HG03571 (cell line): ENCODE measurements at regions not wholly inside any gene's neighbourhood (a gene's known extent, or its start where the extent isn't known, plus 50 kb on each side); places are given as distances from the start of the nearest gene placed in this dataset.
"Not testable (repeated sequence)": the region's sequence is repeated elsewhere in the genome, so short reads cannot be mapped to it uniquely, and the experiment has no call there.

ENCODE experiments used
- ATAC-seq: cut with Tn5 transposase; IDR thresholded peaks from one replicate; pipeline ENCODE4 v1.9.1; 2021; ENCODE audit not compliant: unreplicated experiment

- not testable (repeated sequence) for ATAC-seq
Observed at GRCh38 chr3:75384016-75384415, 280.1 kb upstream of the FRG2C start.

GRCh38 chr3:75388486-75389124 lies 275.5 kb upstream of the FRG2C start:
- ATAC-seq, result not testable (repeated sequence)

- not testable (repeated sequence) for ATAC-seq
Observed at GRCh38 chr3:75393288-75393694, 270.8 kb upstream of the FRG2C start.

DNA sequence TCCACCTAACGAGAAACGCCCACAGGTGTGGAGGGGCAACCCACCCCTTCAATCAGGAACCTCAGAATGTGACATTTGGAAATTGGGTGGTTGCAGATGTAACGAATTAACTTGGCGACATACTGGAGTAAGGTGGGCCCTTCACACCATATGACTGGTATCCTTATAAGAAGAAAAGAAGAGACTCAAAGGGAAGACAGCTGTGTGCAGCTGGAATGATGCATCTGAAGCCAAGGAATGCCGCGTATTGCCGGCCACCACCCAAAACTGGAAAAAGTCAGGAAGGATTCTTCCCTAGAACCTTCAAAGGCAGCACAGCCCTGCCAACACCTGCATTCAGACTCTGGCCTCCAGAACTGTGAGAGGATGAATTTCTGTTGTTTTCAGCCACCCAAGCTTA lies 270.0 kb upstream of the FRG2C start:
- ATAC-seq, result not testable (repeated sequence)

GRCh38 chr3:75394562-75395360 lies 269.4 kb upstream of the FRG2C start:
- ATAC-seq, result not testable (repeated sequence)

GRCh38 chr3:75395580-75396315 lies 268.4 kb upstream of the FRG2C start:
- ATAC-seq, result no peak

DNA sequence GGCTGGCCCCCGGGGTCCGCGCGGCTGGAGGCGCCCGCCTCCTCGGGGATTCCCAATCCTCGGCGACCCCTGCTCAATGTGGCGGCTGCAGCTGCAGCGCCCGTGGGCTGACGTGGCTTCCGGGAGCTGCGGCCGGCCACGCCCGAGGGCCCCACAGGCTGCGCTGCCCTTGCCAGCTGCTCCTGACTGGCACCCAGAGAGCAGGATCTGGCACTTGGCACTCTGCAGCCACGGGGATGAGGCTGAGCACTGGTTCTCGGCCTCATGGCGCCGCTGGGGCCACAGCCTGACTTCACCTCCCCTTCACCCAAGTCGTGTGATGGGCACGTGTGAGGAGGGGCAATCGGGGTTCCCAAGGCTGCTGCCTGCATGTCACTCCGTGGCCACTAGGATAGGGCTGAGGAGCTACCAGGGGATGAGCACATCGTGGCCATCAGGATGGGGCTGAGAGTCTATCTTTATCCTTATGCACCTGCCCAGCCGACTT lies 267.8 kb upstream of the FRG2C start:
- no peak for ATAC-seq

DNA sequence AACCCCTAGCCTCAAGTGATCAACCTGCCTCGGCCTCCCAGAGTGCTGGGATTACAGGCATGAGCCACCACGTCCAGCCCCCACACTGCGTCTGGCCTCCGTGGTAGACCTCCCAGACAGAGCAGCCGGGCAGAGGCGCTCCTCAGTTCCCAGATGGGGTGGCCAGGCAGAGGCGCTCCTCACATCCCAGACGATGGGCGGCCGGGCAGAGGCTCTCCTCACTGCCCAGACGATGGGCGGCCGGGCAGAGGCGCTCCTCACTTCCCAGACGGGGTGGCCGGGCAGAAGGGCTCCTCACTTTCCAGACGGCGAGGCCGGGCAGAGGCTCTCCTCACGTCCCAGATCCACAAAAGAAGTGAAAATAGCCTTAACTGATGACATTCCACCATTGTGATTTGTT lies 266.6 kb upstream of the FRG2C start:
- ATAC-seq, result not testable (repeated sequence)

DNA sequence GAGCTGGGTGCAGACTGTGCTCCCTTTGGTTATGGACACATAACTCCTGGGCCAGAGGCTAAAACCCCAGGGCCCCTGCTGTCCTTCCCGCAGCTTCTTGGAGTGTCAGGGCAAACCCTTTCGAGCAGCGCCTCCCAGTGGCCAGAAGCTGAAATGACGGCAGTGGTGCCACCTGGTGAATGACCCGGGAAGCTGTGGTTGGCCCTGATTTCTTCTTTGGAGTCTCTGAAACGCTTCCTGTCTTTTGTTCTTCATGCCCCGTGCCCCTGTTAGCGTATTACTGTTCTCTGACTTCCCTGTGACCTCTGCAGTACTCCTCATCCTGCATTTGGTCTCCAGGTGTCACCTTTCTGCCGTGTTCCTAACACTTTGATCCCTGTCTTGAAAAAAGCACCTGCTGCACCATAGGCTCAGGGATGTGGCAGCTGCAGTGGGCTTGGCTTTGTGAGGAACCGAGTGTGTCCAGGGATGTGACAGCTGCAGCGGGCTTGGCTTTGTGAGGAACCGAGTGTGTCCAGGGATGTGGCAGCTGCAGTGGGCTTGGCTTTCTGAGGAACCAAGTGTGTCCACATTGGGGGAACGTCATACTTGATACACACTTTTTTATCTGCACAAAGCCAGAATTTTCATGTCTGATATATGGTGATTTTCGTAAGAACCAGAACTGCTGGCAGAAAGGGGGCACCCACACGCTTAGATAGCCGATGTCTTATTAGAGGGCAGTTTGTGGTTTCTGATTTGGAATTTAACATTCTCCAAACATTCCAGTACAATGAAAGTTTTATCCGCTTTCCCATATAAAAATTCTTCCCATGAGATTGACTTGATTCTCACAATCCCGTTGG lies 241.8 kb upstream of the FRG2C start:
- ATAC-seq, result not testable (repeated sequence)

DNA sequence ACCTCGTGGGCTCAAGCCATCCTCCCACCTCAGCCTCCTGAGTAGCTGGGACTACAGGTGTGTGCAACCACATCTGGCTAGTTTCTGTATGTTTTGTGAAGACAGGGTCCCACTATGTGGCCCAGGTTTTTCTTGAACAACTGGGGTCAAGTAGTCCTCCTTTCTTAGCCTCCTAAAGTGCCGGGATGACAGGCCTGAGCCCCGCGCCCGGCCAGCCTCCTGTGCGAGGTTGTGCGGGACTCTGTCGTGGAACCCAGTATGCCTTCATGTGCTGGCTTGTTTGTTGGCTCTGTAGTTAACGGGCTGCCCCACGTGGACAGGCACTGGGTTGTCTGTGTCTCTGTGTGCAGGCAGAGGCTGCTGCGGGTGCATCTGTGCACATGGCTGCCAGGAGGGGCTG lies 238.7 kb upstream of the FRG2C start:
- not testable (repeated sequence) for ATAC-seq

DNA sequence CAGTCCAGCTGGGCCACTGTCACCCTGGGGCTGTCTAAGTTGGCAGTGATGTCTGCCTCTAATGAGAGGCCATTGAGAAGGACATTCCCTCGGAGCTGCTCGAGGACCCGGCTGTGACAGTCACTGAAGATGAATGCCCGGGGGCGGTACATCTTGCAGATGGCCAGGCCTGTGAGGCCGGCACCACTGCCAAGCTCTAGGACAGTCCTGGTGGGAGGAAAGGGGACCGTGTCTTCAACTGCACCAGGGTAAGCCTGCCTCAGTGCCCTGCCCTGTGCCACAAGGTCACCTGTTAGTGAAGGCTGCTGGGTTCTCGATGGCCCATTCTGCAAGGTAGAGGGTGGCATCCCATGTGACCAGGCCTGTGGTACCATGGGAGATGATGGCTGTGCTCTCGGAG lies 236.6 kb upstream of the FRG2C start:
- not testable (repeated sequence) for ATAC-seq

DNA sequence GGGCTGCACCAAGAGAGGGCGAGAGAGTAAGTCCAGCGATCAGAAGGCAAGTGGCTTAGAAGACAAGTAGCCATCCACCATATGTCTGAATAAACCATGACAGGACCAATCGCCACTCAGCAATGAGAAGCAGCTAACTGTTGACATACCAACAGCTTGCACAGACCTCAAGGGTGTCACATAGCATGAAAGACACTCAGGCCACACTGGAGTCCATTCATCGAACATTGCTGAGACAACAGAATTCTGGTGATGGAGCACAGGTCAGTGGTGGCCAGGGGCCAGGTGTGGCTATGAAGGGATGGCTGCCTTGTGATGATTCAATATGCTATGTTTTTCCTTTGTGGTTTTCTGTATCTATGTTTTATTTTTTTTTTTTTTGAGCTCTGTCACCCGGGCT lies 236.2 kb upstream of the FRG2C start:
- not testable (repeated sequence) for ATAC-seq

DNA sequence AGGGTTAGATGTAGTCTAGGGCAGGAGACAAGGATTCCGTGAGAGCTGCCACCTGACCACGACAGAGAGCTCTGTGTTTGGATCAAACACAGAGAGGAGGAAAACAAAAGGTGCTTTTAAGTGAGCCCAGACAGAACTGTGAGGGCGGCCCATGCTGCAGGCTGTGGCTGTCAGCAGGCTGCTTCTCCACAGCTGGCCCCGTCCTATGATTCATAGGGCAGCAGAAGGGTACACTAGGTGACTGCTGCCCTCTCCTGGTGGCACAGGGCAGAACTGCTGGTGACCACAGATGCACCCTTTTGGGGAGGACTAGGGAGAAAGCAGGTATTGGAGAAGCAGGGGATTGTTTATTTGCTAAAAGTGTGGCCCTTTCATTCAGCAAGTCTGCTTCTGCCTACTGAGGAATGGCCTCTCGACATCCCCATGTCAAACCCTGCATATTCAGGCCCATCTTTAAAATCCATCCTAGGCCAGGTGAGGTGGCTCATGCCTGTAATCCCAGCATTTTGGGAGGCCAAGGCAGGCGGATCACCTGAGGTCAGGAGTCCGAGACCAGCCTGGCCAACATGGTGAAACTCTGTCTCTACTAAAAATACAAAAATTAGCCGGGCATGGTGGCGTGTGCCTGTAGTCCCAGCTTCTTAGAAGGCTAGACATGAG lies 234.4 kb upstream of the FRG2C start:
- not testable (repeated sequence) for ATAC-seq

DNA sequence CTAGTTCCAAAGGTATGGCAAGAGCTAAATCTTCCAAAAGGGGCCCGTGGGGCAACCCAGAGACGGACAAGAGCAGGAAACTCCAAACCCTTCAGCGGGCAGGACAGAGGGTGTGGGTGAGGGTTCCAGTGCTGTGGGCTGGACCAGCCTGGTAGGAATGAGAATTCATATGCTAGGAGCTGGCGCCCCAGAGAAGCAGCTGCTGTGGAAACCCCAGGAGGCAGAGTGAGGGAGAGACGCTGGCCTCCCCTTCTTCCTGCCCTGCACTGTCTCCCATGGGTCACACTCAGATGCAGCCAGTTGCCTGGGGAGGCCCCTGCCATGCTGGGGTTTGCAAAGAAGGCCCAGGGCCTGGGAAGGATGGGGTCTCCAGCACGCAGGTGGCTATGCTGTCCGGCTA lies 233.7 kb upstream of the FRG2C start:
- not testable (repeated sequence) for ATAC-seq

- not testable (repeated sequence) for ATAC-seq
Observed at GRCh38 chr3:75431120-75431519, 233.0 kb upstream of the FRG2C start.

DNA sequence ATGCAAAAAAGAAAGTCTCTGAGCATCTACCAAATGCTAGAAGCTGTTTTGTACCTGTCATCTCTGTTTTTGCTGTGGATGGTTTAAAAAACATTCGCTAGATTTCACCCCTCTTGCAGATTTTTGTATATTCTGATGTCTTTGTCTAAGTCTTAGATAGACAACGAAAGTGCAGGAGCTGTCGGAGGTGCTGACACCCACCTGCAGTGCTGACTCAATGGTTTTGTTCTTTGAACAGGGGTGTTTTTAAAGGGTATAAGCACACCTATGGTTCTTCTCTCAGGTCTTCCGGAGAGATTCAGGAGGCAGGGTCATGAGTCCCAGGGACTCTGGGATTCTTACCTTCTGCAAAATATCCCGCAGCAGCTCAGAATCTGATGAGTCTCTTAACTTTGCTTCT lies 231.7 kb upstream of the FRG2C start:
- not testable (repeated sequence) for ATAC-seq

GRCh38 chr3:75432885-75433284 lies 231.2 kb upstream of the FRG2C start:
- not testable (repeated sequence) for ATAC-seq

DNA sequence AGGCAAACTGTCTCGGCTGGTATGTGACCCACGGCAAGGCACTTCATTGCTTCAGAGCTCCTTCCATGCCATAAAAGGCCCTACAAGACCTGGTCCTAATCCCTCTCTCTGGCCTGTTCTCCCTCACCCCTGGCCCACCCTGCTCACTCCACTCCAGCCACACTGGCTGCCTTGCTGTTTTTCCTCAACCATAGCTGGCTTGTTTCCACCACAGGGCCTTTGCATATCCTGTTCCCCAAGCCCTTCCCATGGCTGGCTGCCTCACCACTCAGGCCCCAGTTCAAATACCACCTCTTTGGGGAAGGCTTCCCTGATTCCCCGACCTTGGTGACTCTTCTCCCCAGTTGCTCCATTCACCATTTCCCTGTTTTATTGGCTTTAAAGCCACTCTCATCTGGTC lies 230.8 kb upstream of the FRG2C start:
- not testable (repeated sequence) for ATAC-seq

DNA sequence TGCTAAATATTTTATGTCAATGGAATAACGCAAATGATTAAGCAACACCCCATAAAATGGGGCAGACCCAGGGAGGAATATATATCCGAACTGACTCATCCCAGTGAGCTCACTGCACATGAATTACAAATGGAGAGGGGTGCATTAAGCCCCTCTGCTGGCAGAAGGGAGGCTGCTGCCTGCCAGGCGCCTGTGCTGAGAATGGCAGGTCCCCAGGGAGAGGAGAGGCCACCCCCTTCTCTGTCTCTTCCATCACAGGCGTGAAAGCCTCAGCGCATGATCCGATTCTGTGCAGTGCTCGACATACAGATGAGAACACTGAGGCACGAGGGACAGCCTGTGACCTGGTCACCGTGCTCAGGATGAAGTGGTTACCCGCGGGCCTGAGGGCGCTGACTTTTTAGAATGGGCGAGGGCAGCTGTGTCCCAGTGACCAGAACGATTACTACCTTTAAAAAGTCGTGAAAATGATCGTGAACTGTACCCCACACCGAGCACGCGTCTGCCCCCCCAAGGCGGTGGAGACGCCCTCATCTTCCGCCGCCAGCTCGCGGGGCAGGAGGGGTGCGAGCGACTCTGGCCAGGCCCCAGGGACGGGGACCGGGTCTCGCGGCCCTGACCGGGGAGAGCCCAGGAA lies 229.7 kb upstream of the FRG2C start:
- ATAC-seq, result not testable (repeated sequence)
